Stimulated activated naive B cell treated with anti-CD40 and anti-IgM and Interleukin-4, amounts not matched to agents 10 μg/mL and 1 μg/mL and 100 μg/mL, for 72 hours (primary cell): ENCODE measurements at regions not wholly inside any gene's neighbourhood (a gene's known extent, or its start where the extent isn't known, plus 50 kb on each side); places are given as distances from the start of the nearest gene placed in this dataset.
"Not testable (repeated sequence)": the region's sequence is repeated elsewhere in the genome, so short reads cannot be mapped to it uniquely, and the experiment has no call there.

Source experiments
- ATAC-seq, 2 donors: fragments of 150-1000 bp; cut with Tn5 transposase; replicated peaks; 2 replicates each; pipeline ENCODE4 v1.10.0; 2021; ENCODE audit warnings: moderate library complexity in 1 of 2
- DNase-seq: peaks from one replicate; pipeline ENCODE4 v3.0.0; 2021
- H3K27ac Mint-ChIP-seq: one replicate; pipeline ENCODE4 v1.8.0; 2022; ENCODE audit warnings: mild to moderate bottlenecking, mixed read lengths
- H3K27me3 Mint-ChIP-seq, 2 donors: one replicate each; pipeline ENCODE4 v1.8.0; 2022; ENCODE audit warnings: mixed read lengths in 2 of 2
- H3K36me3 Mint-ChIP-seq, 2 donors: one replicate each; pipeline ENCODE4 v1.8.0; 2022; ENCODE audit warnings: mixed read lengths in 2 of 2, mild to moderate bottlenecking in 1 of 2
- H3K4me1 Mint-ChIP-seq, 2 donors: one replicate each; pipeline ENCODE4 v1.8.0; 2022; ENCODE audit warnings: mixed read lengths in 2 of 2, mild to moderate bottlenecking in 1 of 2
- H3K4me3 Mint-ChIP-seq, 2 donors: one replicate each; pipeline ENCODE4 v1.8.0; 2022; ENCODE audit warnings: mild to moderate bottlenecking in 2 of 2, mixed read lengths in 2 of 2, moderate library complexity in 1 of 2
- H3K9me3 Mint-ChIP-seq, 2 donors: one replicate each; pipeline ENCODE4 v1.8.0; 2022; ENCODE audit warnings: mixed read lengths in 2 of 2, mild to moderate bottlenecking in 1 of 2

- no peak for DNase-seq
- no peak overlapping the region for H3K27ac Mint-ChIP-seq
- H3K27me3 Mint-ChIP-seq = peaks cover 19 to 22% of the 10 kb centered on the region in 2 donors
- H3K9me3 Mint-ChIP-seq = peaks cover 0 to 4% of the 10 kb centered on the region in 2 donors
- ATAC-seq = no peak
- no peaks in the 10 kb centered on the region for H3K36me3 Mint-ChIP-seq
- H3K4me3 Mint-ChIP-seq = no peak overlapping the region
- no peaks in the 10 kb centered on the region for H3K4me1 Mint-ChIP-seq
These were observed 164.4 kb downstream of the C11orf91 start for GRCh38 chr11:33536178-33536577.

- Mint-ChIP-seq H3K9me3 (peaks cover 0 to 4% of the 10 kb centered on the region in 2 donors), H3K36me3 (no peaks in the 10 kb centered on the region), H3K27ac (no peak overlapping the region), H3K4me3 (no peak overlapping the region), H3K27me3 (peaks cover 15 to 20% of the 10 kb centered on the region in 2 donors), H3K4me1 (no peaks in the 10 kb centered on the region)
- DNase-seq = no peak
- ATAC-seq = no peak
These were observed 166.1 kb downstream of the C11orf91 start for GRCh38 chr11:33534575-33534974.

GRCh38 chr11:33533386-33534052, 167.1 kb downstream of the C11orf91 start:
- DNase-seq (no peak), ATAC-seq (no peak)
- H3K4me1 Mint-ChIP-seq = no peaks in the 10 kb centered on the region
- H3K27me3 Mint-ChIP-seq = peaks cover 15 to 17% of the 10 kb centered on the region in 2 donors
- H3K27ac Mint-ChIP-seq = no peak overlapping the region
- no peak overlapping the region for H3K4me3 Mint-ChIP-seq
- H3K36me3 Mint-ChIP-seq = no peaks in the 10 kb centered on the region
- H3K9me3 Mint-ChIP-seq = peaks cover 0 to 6% of the 10 kb centered on the region in 2 donors

GRCh38 chr11:33532720-33533385, 167.8 kb downstream of the C11orf91 start:
- no peak overlapping the region for H3K27ac Mint-ChIP-seq
- no peaks in the 10 kb centered on the region for H3K4me1 Mint-ChIP-seq
- H3K4me3 Mint-ChIP-seq = no peak overlapping the region
- ATAC-seq (no peak), DNase-seq (no peak)
- H3K36me3 Mint-ChIP-seq = no peaks in the 10 kb centered on the region
- peaks cover 15 to 17% of the 10 kb centered on the region in 2 donors for H3K27me3 Mint-ChIP-seq
- peaks cover 3 to 12% of the 10 kb centered on the region in 2 donors for H3K9me3 Mint-ChIP-seq

- Mint-ChIP-seq H3K4me3 (no peak overlapping the region), H3K27ac (no peak overlapping the region), H3K4me1 (no peaks in the 10 kb centered on the region), H3K27me3 (peaks cover 15 to 19% of the 10 kb centered on the region in 2 donors), H3K36me3 (peaks cover 0 to 3% of the 10 kb centered on the region in 2 donors), H3K9me3 (peaks cover 6 to 16% of the 10 kb centered on the region in 2 donors)
- ATAC-seq (no peak), DNase-seq (no peak)
These were observed 168.4 kb downstream of the C11orf91 start for GRCh38 chr11:33532257-33532656.

GRCh38 chr11:33531743-33532181, 168.9 kb downstream of the C11orf91 start:
- DNase-seq (no peak), ATAC-seq (no peak)
- H3K27me3 Mint-ChIP-seq = peaks cover 15 to 20% of the 10 kb centered on the region in 2 donors
- H3K27ac Mint-ChIP-seq = no peak overlapping the region
- H3K9me3 Mint-ChIP-seq = peaks cover 11 to 21% of the 10 kb centered on the region in 2 donors
- no peak overlapping the region for H3K4me3 Mint-ChIP-seq
- H3K36me3 Mint-ChIP-seq = peaks cover 0 to 7% of the 10 kb centered on the region in 2 donors
- H3K4me1 Mint-ChIP-seq = no peaks in the 10 kb centered on the region

- Mint-ChIP-seq H3K27ac (no peak overlapping the region), H3K9me3 (peaks cover 18 to 27% of the 10 kb centered on the region in 2 donors), H3K36me3 (peaks cover 0 to 7% of the 10 kb centered on the region in 2 donors), H3K27me3 (peaks cover 17 to 24% of the 10 kb centered on the region in 2 donors), H3K4me3 (no peak overlapping the region), H3K4me1 (no peaks in the 10 kb centered on the region)
- no peak for DNase-seq
- ATAC-seq = no peak
These were observed 169.8 kb downstream of the C11orf91 start for GRCh38 chr11:33530815-33531214.

- DNase-seq = no peak
- H3K27me3 Mint-ChIP-seq = peaks cover 24 to 36% of the 10 kb centered on the region in 2 donors
- H3K36me3 Mint-ChIP-seq = peaks cover 0 to 7% of the 10 kb centered on the region in 2 donors
- peaks cover 19 to 23% of the 10 kb centered on the region in 2 donors for H3K9me3 Mint-ChIP-seq
- no peaks in the 10 kb centered on the region for H3K4me1 Mint-ChIP-seq
- no peak overlapping the region for H3K4me3 Mint-ChIP-seq
- no peak for ATAC-seq
- H3K27ac Mint-ChIP-seq = no peak overlapping the region
These were observed 171.2 kb downstream of the C11orf91 start for GRCh38 chr11:33529461-33529860.

- not testable (repeated sequence) for DNase-seq, H3K4me3 Mint-ChIP-seq, H3K36me3 Mint-ChIP-seq, H3K4me1 Mint-ChIP-seq, H3K27ac Mint-ChIP-seq, ATAC-seq
- Mint-ChIP-seq H3K9me3 (peaks cover 19 to 23% of the 10 kb centered on the region in 2 donors), H3K27me3 (peaks cover 19 to 31% of the 10 kb centered on the region in 2 donors)
These were observed 172.9 kb downstream of the C11orf91 start for GRCh38 chr11:33527738-33528137.

- Mint-ChIP-seq H3K36me3 (peaks cover 0 to 7% of the 10 kb centered on the region in 2 donors), H3K27me3 (peaks cover 20 to 37% of the 10 kb centered on the region in 2 donors), H3K27ac (no peak overlapping the region), H3K4me3 (no peak overlapping the region), H3K4me1 (no peaks in the 10 kb centered on the region), H3K9me3 (peaks cover 19 to 23% of the 10 kb centered on the region in 2 donors)
- ATAC-seq (no peak), DNase-seq (no peak)
These were observed 174.8 kb downstream of the C11orf91 start for GRCh38 chr11:33525789-33526188.

- H3K4me1 Mint-ChIP-seq = no peaks in the 10 kb centered on the region
- peaks cover 36 to 43% of the 10 kb centered on the region in 2 donors for H3K27me3 Mint-ChIP-seq
- peaks cover 3 to 9% of the 10 kb centered on the region in 2 donors for H3K9me3 Mint-ChIP-seq
- no peak overlapping the region for H3K27ac Mint-ChIP-seq
- DNase-seq (no peak), ATAC-seq (no peak)
- H3K36me3 Mint-ChIP-seq = no peaks in the 10 kb centered on the region
- H3K4me3 Mint-ChIP-seq = no peak overlapping the region
These were observed 179.2 kb downstream of the C11orf91 start for GRCh38 chr11:33521384-33521783.

GRCh38 chr11:33520112-33520511, 180.5 kb downstream of the C11orf91 start:
- Mint-ChIP-seq H3K4me1 (no peaks in the 10 kb centered on the region), H3K4me3 (no peak overlapping the region), H3K27me3 (peaks cover 25 to 31% of the 10 kb centered on the region in 2 donors), H3K27ac (no peak overlapping the region), H3K36me3 (no peaks in the 10 kb centered on the region), H3K9me3 (peaks cover 2 to 3% of the 10 kb centered on the region in 2 donors)
- DNase-seq (no peak), ATAC-seq (no peak)

- no peak overlapping the region for H3K27ac Mint-ChIP-seq
- H3K4me3 Mint-ChIP-seq = no peak overlapping the region
- no peak for DNase-seq
- no peaks in the 10 kb centered on the region for H3K36me3 Mint-ChIP-seq
- peaks cover 2 to 4% of the 10 kb centered on the region in 2 donors for H3K9me3 Mint-ChIP-seq
- H3K27me3 Mint-ChIP-seq = peaks cover 19 to 37% of the 10 kb centered on the region in 2 donors
- H3K4me1 Mint-ChIP-seq = no peaks in the 10 kb centered on the region
- peak in 1 of 2 donors; percentile 41 for ATAC-seq
These were observed 185.3 kb downstream of the C11orf91 start for GRCh38 chr11:33515347-33515746.

- H3K36me3 Mint-ChIP-seq = no peaks in the 10 kb centered on the region
- H3K4me1 Mint-ChIP-seq = no peaks in the 10 kb centered on the region
- no peak overlapping the region for H3K27ac Mint-ChIP-seq
- ATAC-seq (no peak), DNase-seq (no peak)
- H3K27me3 Mint-ChIP-seq = peaks cover 10 to 45% of the 10 kb centered on the region in 2 donors
- no peak overlapping the region for H3K4me3 Mint-ChIP-seq
- peaks cover 2 to 4% of the 10 kb centered on the region in 2 donors for H3K9me3 Mint-ChIP-seq
These were observed 186.3 kb downstream of the C11orf91 start for GRCh38 chr11:33514079-33514925.
